ENCODE measurements at regions not wholly inside any gene's neighbourhood (a gene's known extent, or its start where the extent isn't known, plus 50 kb on each side); places are given as distances from the start of the nearest gene placed in this dataset.

- TF ChIP-seq CTCF (IDR thresholded peaks at IDR 0.05) = no peak
- TF ChIP-seq POLR2A (IDR thresholded peaks at IDR 0.05) = no peak
- TF ChIP-seq POLR2AphosphoS5 (IDR thresholded peaks at IDR 0.05) = no peak
Observed at GRCh38 chr14:71804992-71805391, 127.2 kb upstream of the RGS6 start.

Data from prostate gland (tissue), 2 donors.